Tibial nerve (tissue), 4 donors: ENCODE measurements at regions not wholly inside any gene's neighbourhood (a gene's known extent, or its start where the extent isn't known, plus 50 kb on each side); places are given as distances from the start of the nearest gene placed in this dataset.

ENCODE experiments used
- EP300 ChIP-seq, 2 donors: sonication (generic); formaldehyde crosslinking; IDR thresholded peaks; one replicate each; pipeline ENCODE4 v1.6.1; 2017; ENCODE audit warnings: antibody characterized with exemption in 2 of 2, mild to moderate bottlenecking in 1 of 2
- POLR2A ChIP-seq, 2 donors: fragments of 450-650 bp; IDR thresholded peaks; one replicate each; pipeline ENCODE4 v1.6.1; 2017; ENCODE audit warnings: antibody characterized with exemption in 2 of 2, mild to moderate bottlenecking in 2 of 2, moderate library complexity in 2 of 2
- TF ChIP-seq, protein P1 (sequence below), 5 experiments: fragments of 200-600 bp in 3 of 5; fragments of 450-650 bp in 2 of 5; sonication (generic) in 3 of 5; IDR thresholded peaks; one replicate each; pipeline ENCODE4 v1.5.1; 2016 to 2019; ENCODE audit warnings: antibody characterized with exemption in 5 of 5, mild to moderate bottlenecking in 3 of 5, moderate library complexity in 2 of 5

DNA sequence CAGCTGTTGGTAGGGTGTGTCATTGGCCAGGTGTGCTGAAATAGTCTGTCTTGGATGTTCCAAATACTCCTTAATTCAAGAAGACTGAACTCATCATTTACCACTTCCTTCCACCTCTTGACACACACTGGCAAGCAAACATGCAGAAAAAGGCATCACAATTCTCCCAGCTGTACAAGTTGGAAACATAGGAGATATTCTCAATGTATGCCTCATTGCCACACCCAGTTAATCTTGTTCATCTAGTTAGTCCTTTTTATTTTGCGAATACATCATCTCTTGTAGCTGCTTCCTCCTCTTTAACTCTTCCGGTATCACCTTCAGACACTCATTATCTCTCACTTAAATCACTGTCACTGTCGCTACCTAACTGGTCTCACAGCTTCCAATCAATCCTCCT, 75.1 kb upstream of the GOT2 start:
- TF ChIP-seq, protein P1, sequence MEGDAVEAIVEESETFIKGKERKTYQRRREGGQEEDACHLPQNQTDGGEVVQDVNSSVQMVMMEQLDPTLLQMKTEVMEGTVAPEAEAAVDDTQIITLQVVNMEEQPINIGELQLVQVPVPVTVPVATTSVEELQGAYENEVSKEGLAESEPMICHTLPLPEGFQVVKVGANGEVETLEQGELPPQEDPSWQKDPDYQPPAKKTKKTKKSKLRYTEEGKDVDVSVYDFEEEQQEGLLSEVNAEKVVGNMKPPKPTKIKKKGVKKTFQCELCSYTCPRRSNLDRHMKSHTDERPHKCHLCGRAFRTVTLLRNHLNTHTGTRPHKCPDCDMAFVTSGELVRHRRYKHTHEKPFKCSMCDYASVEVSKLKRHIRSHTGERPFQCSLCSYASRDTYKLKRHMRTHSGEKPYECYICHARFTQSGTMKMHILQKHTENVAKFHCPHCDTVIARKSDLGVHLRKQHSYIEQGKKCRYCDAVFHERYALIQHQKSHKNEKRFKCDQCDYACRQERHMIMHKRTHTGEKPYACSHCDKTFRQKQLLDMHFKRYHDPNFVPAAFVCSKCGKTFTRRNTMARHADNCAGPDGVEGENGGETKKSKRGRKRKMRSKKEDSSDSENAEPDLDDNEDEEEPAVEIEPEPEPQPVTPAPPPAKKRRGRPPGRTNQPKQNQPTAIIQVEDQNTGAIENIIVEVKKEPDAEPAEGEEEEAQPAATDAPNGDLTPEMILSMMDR (IDR thresholded peaks at IDR 0.05), result no peak
- no peak for TF ChIP-seq EP300 (IDR thresholded peaks at IDR 0.05)
- no peak for TF ChIP-seq POLR2A (IDR thresholded peaks at IDR 0.05)
